NCI-H2107 treated with DMSO at 0.1 percent for 48 hours (cell line): ENCODE measurements at regions not wholly inside any gene's neighbourhood (a gene's known extent, or its start where the extent isn't known, plus 50 kb on each side); places are given as distances from the start of the nearest gene placed in this dataset.

Experiments used
- DNase-seq: peaks from one replicate; lab custom pipeline; 2025; ENCODE audit not compliant: unreplicated experiment; lab: John Stamatoyannopoulos, UW

DNA sequence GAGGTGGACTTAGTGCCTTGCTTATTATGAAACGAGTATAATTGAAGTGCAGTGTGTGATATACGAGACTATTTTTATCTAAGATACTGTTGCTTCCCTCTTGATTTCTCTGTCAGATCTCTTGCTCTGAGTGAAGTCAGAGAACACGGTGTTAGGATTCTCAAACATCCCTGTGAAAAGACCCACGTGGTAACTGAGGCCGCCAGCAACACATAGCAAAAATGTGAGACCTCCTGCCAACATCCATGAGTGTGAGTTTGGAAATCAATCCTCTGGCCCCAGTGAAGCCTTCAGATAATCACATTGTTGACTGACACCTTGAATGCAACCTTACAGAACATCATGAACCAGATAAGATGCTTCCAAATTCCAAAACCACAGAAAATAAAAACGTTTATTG is 954.4 kb downstream of the FAT4 start:
- DNase-seq = no peak

DNA sequence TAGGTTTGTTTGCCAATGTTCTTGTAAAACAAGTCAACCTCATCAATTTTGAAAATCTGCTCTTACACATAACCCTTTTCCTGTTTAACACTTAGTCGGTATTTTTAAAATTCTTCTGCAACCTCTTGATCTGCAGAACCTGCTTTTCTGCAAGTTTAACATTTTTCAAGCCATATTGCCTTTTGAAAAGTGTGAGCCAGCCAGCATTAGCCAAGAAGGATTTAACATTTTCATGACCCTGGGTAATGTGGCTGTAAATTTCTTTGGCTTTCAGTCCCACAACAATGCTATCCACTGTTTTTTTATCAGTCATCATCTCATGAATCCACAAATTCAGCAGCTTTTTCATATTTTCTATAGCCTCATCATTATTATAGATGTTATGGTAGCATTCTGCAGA is 956.5 kb downstream of the FAT4 start:
- DNase-seq = no peak

DNA sequence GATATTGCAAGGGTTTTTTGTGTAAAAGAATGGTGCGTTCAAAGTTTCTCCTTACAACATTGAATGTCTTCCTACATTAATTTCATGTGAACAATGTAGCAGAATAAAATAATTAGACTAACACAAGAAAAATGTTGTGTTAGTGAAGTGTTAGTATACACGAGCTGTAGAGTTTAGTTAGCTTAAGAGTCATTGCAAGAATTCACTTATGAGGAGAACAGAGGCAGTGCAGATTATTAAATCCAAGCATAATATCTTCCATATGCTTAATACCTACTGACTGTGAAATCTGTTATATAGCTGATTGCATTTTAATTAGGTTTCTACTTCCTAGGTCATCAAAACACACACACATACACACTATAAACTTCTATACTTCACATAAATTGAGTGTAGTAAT is 959.0 kb downstream of the FAT4 start:
- no peak for DNase-seq

DNA sequence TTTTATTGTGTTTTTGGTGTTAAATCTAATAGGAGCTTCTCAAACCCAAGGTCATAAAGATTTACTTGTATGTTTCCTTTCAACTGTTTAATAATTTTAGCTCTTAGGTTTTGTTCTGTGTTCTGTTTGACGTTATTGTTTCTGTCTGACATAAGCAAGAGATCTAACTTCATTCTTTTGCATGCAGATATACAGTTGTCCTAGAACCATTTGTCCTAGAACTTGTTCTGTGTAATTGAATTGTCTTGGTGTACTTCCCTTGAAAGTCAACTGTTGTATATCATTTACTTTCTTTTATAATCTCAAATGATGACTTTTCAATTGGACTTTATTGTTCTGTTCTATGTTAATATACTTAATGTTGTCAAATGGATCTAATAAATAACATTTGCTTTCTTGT is 977.1 kb downstream of the FAT4 start:
- no peak for DNase-seq

DNA sequence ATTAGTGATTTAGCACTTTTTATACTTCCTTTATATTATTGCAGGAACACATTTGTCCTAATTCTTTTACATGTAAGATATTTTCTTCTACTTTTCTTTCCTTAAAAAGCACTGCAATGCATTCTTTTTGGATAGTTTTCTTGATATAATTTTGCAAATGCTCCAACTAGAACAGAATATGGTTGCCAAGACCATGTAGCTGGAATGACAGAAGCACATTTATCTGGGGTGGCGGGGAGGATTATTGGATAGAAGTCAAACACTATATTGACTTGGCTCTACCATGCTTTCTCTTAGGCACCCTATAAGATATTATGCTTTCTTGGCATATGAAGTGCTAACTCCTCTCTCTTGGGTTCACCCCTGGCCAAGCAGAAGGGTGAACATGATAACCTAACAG is 983.5 kb downstream of the FAT4 start:
- DNase-seq = no peak

DNA sequence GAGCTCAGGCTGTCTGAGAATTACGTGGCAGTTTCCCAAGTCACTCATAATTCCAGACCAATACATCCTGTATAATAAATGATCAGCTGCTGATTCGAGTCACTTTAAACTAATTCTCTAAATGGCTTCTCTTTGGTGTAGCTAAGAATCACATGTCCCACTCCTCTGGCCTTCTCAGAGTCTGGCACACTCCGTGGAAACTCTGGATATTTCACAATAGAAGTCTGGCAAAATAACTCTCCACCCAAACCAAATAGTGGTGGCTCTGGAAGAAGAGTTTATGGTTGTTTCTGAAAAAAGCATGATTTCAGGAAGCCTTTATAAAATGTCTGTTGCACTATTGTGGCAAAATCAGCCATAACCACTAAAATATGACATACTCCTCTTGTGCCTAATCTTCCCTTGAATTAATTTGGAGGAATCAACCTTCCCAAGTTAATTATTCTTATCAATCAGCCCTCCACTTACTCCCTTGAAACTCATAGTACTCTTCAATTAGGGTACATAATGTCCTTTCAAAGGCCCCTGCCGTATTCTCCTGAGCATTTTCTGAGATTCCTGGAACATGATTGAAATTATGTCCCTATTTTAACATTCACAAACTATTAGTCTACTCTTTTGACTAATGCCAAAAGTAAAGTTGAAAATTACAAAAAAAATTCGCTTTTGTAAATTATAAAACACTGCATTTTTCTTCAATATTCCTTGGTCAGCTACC is 991.6 kb downstream of the FAT4 start:
- no peak for DNase-seq

DNA sequence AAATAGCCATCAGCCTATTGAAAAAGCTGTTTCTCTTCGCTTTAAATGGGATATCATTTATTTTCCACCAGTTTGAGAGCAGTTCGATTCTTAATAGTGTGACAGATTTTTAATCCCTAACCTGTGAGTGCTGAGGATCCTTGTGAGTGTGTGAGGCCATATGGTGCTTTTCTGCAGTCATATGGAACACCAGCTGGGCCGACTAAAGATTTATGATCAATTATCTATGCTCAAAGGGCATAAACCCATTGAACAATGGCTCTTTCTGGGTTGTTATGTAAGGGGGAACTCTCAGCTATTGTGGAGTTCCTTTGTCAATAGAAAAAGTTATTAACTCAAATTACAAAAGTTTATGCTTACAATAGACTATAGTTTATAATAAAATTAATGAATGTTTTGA is 1003.6 kb downstream of the FAT4 start:
- DNase-seq = no peak

DNA sequence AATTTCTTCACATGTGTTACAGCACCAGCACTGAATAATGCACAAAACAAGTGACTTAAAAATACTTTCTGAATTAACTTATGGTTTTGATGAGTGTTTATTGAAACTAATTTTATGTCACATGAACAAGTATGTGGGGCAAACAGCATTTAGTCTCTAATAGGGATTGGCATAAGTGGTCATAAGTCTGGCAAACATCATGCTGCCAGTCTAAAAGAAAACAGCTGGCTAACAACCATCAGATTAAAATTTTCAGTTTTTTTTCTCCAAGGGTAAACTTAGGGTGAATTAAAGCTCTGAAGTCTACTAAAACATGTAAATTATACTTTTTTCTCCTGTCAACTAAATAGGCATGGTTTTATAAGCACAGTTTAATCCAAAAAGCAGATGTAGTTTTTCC is 1014.2 kb downstream of the FAT4 start:
- no peak for DNase-seq

DNA sequence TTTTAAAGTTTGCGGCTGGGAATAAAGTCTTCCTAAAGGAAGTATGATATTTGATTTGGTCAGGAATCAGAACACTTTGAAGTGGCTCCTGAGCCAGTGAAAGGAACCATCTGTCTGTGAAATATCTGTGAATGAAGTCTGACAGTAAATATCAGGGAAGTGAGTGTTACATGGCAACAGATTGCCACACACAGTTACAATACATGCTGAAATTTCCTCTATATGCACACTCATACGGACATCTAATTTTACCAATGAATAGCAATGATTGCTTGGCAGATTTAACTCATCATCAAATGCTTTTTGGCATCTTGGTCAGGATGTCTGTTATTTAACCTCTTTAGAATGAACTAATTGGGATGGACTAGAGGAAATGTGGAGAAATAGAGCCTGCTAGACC is 1023.8 kb downstream of the FAT4 start:
- DNase-seq = no peak

DNA sequence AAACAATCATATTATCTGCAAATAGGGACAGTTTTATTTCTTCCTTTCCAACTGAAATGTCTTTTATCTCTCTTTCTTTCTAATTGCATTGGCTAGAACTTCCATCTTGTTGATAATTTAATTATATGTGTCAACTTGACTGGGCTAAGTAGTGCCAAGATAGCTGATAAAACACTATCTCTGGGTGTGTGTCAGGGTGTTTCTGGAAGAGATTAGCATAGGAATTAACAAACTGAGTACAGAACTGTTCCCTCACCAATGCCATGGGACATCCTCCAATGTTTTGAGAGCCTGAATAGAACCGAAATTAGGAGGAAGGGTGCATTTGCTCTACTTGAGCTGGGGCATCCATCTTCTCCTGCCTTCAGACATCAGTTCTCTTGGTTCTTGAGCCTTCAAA is 1027.2 kb downstream of the FAT4 start:
- DNase-seq = no peak

DNA sequence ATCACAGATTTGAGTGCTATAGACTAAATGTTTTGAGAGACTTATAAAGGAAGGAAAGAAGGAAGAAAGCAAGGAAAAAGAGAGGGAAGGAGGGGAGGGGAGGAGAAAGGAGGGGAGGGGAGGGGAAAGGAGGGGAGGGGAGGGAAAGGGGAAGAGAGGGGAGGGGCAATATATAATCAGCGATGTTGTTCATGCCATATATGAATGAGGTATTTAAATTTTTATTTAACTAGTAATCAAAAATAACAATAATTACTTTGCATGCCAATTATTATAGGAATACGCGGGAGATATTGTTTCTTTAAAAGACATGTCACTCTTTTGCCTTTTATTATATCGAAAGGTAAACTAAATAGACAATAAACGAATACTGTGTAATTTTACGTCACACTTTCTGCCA is 1029.7 kb downstream of the FAT4 start:
- DNase-seq = no peak

DNA sequence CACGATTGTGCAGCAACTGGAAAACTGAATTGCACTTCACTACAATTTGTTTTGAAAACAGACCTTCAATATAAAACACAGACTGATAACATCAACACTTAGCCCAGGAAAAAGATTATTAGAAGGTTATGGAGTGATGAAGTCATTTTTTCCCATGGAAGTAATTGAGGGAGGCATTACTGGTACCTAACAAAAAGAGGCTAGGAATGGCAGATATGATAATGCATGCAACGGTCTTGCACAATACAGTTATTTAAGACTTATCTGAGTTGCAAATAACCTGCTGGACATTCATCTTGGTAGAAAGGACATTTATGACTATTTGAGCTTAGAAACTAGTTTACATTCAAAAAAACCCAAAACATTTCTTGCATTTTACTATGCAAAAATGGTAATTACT is 1031.9 kb downstream of the FAT4 start:
- DNase-seq = no peak

DNA sequence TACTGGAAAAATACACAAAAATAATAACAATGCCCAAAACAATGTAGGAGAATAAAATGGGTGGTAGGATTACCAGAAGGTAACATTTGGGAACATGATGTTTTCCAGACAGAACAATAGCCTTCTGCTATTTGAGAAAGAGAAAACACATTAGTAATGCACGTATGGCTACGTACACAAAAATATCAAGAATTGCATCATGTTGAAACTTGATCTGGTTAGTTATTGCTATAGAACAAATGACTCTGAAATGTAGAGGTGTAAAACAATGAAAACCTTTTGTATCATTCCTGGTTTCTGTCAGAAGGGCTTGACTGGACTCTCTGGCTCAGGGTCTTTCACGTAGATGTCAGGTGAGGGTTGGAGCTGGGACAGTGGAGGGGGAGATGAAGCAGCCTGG is 1040.0 kb downstream of the FAT4 start:
- DNase-seq = peak; percentile 34

DNA sequence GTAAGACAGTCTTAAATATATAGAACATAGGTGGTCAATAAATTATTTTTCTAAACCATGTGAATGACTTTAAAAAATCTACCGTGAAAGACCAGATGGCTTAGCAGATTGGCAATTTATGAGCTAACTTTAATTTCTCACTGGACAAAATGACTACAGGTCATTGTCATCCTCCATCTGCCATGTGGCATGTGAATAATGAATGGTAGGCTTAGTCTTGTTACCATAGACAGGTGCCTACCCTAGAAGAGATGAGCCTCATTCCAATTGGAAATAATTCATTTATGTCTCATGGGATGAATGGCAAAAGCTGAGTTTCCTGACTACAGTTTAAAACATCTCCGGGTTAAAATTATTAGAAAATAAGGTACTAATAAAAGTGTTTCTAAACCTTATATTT is 1043.3 kb downstream of the FAT4 start:
- no peak for DNase-seq

DNA sequence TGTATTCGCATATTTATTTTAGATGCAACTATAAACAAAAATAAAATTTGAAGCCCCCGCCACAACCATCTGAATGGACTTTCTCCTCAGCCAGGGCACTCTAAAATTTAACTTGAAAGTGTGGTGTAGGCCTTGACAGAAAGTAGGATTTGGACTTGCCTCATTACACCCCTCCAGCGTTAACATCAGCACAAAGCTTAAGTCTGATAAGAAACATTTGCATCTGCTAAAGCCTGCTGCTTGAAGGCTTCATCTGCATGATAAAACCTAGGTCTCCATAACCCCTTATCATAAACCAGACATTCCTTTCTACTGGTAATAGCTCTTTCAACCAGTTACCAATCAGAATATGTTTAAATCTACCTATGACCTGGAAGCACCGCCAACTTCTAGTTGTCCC is 1046.5 kb downstream of the FAT4 start:
- no peak for DNase-seq

DNA sequence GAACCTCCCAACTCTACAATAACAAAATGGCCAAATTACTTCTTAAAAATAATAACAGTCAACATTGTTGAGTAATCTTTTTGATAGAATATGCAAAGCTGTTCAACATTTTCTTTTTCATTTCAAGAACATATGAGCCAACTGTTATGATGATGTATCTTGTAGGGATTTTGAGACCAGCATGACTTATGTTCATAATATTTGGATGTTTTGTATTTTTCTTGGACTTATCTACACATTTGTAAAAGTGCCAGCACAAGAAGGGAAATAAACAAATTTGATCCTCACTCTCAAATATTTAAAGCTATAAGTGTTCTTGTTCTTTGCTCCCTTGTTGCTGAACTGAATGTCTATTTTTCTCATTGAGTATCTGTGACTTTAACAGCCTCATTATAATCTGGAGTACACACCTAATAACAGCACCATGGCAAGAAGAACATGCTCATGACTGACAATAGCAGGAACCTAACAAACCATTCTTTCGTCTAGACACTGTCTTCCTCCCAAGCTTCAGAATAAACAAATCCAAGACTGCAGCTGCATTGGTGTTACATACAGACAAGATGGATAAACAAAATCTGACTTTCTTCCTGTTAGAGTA is 1049.7 kb downstream of the FAT4 start:
- no peak for DNase-seq

DNA sequence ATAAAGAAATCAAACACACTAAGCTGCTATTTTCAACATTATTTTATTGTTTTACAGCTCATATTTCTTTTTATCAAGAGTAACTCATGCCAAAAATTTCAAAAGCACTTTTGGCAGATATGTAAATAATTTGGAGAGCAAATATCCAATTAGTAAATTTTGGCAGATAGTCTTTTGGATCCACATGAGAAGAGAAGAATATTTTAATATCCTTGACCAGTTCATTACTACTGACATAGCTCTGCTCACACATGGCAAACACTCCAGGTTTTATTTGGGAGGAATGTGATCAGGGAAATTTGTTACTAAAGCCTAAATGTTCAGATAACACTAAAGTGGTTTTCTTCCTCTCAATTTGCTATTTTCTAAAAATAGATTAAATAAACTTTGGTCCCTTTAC is 1054.3 kb downstream of the FAT4 start:
- DNase-seq = no peak

DNA sequence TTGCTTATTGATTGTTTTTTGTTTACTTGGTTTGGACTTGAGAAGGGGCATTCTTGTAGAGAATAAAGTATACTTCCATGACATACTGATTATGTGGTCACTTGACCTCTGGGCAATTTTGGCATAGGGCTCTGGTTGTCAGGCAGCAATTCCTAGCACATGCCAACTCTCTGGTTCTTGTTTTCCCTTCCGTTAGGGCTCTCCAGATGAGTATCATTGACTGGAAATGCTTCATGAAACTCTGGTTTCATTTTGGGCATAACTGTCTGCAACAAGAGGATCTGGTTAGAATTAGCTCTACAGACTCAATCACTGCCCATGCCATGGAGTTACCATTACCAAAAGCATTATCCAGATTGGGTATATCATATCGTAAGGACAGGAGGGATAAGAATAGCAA is 1057.9 kb downstream of the FAT4 start:
- DNase-seq = no peak

DNA sequence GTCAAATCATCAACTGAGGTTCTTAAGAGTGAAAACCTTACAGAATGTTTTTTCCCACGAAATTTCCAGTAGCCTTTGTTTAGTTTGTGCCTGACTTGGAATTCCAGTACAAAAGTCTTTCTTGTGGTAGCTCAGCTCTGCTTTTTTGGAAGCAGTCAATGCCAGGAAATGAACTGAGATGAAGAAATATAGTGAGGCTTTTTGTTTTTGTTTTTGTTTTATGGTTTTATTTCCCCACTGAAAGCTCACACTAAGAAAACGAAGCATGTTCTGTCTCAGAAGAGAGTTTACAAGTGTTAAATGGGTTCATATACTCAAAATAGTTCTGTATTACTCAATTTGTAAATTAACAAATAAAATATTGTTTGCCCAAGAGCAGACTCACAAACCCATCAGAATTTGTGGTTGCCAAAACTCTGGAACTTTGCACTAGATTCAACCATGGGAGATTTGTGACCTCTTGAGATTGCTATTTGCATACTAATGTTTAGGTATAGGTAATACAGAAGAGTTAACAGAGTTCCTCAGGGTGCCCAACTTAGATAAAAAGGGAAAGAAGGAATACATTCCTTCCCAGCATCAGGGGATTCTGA is 1060.8 kb downstream of the FAT4 start:
- DNase-seq = no peak

DNA sequence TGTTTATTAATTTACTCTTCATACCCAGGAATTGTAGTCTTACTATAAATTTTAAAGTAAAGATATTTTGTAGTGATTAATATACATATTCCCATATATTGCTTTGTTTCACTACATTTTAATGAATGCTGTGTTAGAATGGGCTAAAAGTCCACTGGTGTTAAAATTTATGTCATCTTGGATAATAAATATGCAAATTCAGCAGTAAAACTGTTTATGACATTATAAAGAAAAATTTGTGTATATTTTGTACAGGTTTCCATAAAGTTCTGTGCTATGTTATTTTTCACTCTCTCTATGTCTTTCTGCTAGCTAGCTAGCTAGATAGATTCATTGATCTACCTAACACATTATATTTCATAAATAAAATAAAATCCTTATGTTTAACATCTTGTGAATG is 1071.2 kb downstream of the FAT4 start:
- no peak for DNase-seq

DNA sequence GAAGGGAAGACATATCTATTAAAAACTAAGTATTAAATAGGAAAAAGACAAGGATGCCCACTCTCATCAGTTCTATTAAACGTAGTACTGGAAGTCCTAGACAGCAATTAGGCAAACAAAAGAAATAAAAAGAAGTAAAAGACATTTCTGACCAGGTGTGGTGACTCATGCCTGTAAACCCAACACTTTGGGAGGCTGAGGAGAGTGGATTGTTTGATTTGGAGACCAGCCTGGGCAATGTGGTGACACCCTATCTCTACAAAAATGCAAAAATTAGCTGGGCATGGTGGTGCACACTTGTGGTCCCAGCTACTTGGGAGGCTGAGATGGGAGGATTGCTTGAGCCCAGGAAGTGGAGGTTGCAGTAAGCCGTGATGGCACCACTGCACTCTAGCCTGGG is 1071.8 kb downstream of the FAT4 start:
- no peak for DNase-seq

DNA sequence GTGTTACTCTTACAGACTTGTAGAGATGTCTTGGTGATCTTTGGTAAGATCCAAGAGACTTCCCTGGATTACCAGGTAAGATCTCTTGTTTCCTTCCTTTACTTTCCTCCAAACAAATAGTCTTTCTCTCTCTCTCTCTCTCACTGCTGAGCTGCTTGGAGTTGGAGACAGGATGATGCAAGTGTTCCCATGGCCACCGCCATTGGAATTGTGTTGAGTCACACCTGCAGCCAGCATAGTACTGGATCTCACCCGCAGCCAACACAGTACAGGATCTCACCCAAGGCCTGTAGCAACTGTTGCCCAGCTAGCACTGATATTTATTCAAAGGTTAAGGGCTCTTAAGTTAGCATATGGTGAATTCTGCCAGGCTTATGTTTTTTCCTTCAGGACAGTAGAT is 1080.9 kb downstream of the FAT4 start:
- no peak for DNase-seq

DNA sequence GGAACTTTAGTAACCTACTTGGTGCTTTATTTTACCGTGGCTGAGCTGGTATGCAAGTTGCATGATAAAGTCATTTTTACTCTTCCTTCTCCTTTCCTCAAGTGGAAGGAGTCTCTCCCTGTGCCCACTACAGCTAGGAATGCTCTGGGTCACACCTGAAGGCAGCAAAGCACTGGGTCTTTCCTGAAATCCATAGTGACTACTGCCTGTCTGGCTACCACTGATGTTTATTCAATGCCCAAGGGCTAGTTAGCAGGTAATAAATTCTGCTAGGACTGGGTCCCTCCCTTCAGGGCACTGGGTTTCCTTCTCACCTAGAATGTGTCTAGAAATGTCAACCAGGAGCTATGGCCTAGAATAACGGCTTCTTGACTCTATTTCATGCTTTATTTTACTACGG is 1081.4 kb downstream of the FAT4 start:
- DNase-seq = no peak
